IPS-11a (cell line): ENCODE measurements at regions not wholly inside any gene's neighbourhood (a gene's known extent, or its start where the extent isn't known, plus 50 kb on each side); places are given as distances from the start of the nearest gene placed in this dataset.

Experiments
- H3K4me3 ChIP-seq: one replicate; pipeline ENCODE4 v1.5.1; 2013; ENCODE audit warnings: low read depth, low read length, control low read depth

- no peak overlapping the region for H3K4me3 ChIP-seq
These were observed 259.0 kb downstream of the FOXD2 start for GRCh38 chr1:47696737-47697441.

- H3K4me3 ChIP-seq: no peak overlapping the region
These were observed 259.9 kb downstream of the FOXD2 start for GRCh38 chr1:47697616-47698335.

GRCh38 chr1:47699492-47700235 is 261.8 kb downstream of the FOXD2 start:
- H3K4me3 ChIP-seq: no peak overlapping the region

GRCh38 chr1:47701283-47701682 is 263.4 kb downstream of the FOXD2 start:
- H3K4me3 ChIP-seq: no peak overlapping the region

GRCh38 chr1:47701741-47702515 is 264.1 kb downstream of the FOXD2 start:
- no peak overlapping the region for H3K4me3 ChIP-seq

GRCh38 chr1:47703156-47703825 is 265.4 kb downstream of the FOXD2 start:
- no peak overlapping the region for H3K4me3 ChIP-seq

- no peak overlapping the region for H3K4me3 ChIP-seq
These were observed 266.2 kb downstream of the FOXD2 start for GRCh38 chr1:47703981-47704596.

- H3K4me3 ChIP-seq: no peak overlapping the region
These were observed 267.8 kb downstream of the FOXD2 start for GRCh38 chr1:47705517-47706130.

- no peak overlapping the region for H3K4me3 ChIP-seq
These were observed 269.7 kb downstream of the FOXD2 start for GRCh38 chr1:47707503-47707902.

- no peak overlapping the region for H3K4me3 ChIP-seq
These were observed 270.2 kb downstream of the FOXD2 start for GRCh38 chr1:47708019-47708535.

GRCh38 chr1:47708658-47709018 is 270.8 kb downstream of the FOXD2 start:
- H3K4me3 ChIP-seq: peak overlapping the region; percentile 6

GRCh38 chr1:47709019-47709871 is 271.4 kb downstream of the FOXD2 start:
- H3K4me3 ChIP-seq: peak overlapping the region; percentile 33

- H3K4me3 ChIP-seq: peak overlapping the region; percentile 33
These were observed 272.0 kb downstream of the FOXD2 start for GRCh38 chr1:47709872-47710231.

GRCh38 chr1:47710329-47711071 is 272.7 kb downstream of the FOXD2 start:
- H3K4me3 ChIP-seq: peak overlapping the region; percentile 33
